Daoy (cell line): ENCODE measurements at regions not wholly inside any gene's neighbourhood (a gene's known extent, or its start where the extent isn't known, plus 50 kb on each side); places are given as distances from the start of the nearest gene placed in this dataset.
"Not testable (repeated sequence)": the region's sequence is repeated elsewhere in the genome, so short reads cannot be mapped to it uniquely, and the experiment has no call there.

Source experiments
- DNase-seq: peaks from one replicate; pipeline ENCODE4 v3.0.0-alpha.2; 2015; ENCODE audit warnings: low read depth

GRCh38 chr2:175606010-175606841, 395.8 kb downstream of the LNPK start:
- DNase-seq, result no peak

GRCh38 chr2:175605640-175606009, 396.4 kb downstream of the LNPK start:
- DNase-seq, result no peak

- no peak for DNase-seq
Measured at GRCh38 chr2:175601969-175602368, 400.1 kb downstream of the LNPK start.

- peak; percentile 41 for DNase-seq
Measured at GRCh38 chr2:175599966-175600831, 401.9 kb downstream of the LNPK start.

GRCh38 chr2:175597286-175597685, 404.8 kb downstream of the LNPK start:
- DNase-seq, result no peak

- DNase-seq, result no peak
Measured at GRCh38 chr2:175595139-175595538, 406.9 kb downstream of the LNPK start.

- DNase-seq, result not testable (repeated sequence)
Measured at GRCh38 chr2:175593686-175594525, 408.2 kb downstream of the LNPK start.

- DNase-seq, result not testable (repeated sequence)
Measured at GRCh38 chr2:175588213-175588612, 406.7 kb upstream of the ATP5MC3 start.

GRCh38 chr2:175585496-175585895, 404.0 kb upstream of the ATP5MC3 start:
- DNase-seq, result no peak

GRCh38 chr2:175580652-175581051, 399.1 kb upstream of the ATP5MC3 start:
- DNase-seq, result no peak

GRCh38 chr2:175579646-175580045, 398.1 kb upstream of the ATP5MC3 start:
- DNase-seq, result no peak

- DNase-seq, result no peak
Measured at GRCh38 chr2:175577368-175577970, 396.0 kb upstream of the ATP5MC3 start.

- DNase-seq, result no peak
Measured at GRCh38 chr2:175576875-175577274, 395.4 kb upstream of the ATP5MC3 start.

GRCh38 chr2:175576270-175576669, 394.8 kb upstream of the ATP5MC3 start:
- no peak for DNase-seq

GRCh38 chr2:175575346-175576258, 394.1 kb upstream of the ATP5MC3 start:
- no peak for DNase-seq

- DNase-seq, result no peak
Measured at GRCh38 chr2:175574069-175574468, 392.6 kb upstream of the ATP5MC3 start.

GRCh38 chr2:175571078-175571653, 389.7 kb upstream of the ATP5MC3 start:
- DNase-seq, result no peak

- no peak for DNase-seq
Measured at GRCh38 chr2:175568109-175568730, 386.7 kb upstream of the ATP5MC3 start.

- DNase-seq, result peak; percentile 43
Measured at GRCh38 chr2:175567435-175568061, 386.0 kb upstream of the ATP5MC3 start.
